IgD-negative memory B cell (primary cell): ENCODE measurements at regions not wholly inside any gene's neighbourhood (a gene's known extent, or its start where the extent isn't known, plus 50 kb on each side); places are given as distances from the start of the nearest gene placed in this dataset.
"Not testable (repeated sequence)": the region's sequence is repeated elsewhere in the genome, so short reads cannot be mapped to it uniquely, and the experiment has no call there.

Source experiments
- H3K27ac Mint-ChIP-seq, 3 donors: one replicate each; pipeline ENCODE4 v1.8.0; 2020 to 2022; ENCODE audit warnings: mild to moderate bottlenecking in 3 of 3, mixed read lengths in 3 of 3, moderate library complexity in 1 of 3
- H3K27me3 Mint-ChIP-seq: one replicate; pipeline ENCODE4 v1.8.0; 2021; ENCODE audit warnings: mixed read lengths
- H3K36me3 Mint-ChIP-seq: one replicate; pipeline ENCODE4 v1.8.0; 2020; ENCODE audit warnings: mild to moderate bottlenecking, mixed read lengths
- H3K4me1 Mint-ChIP-seq, 3 donors: one replicate each; pipeline ENCODE4 v1.8.0; 2020 to 2022; ENCODE audit warnings: mixed read lengths in 3 of 3, mild to moderate bottlenecking in 1 of 3
- H3K4me3 Mint-ChIP-seq, 4 donors: one replicate each; pipeline ENCODE4 v1.8.0; 2020 to 2022; ENCODE audit warnings: mild to moderate bottlenecking in 4 of 4, mixed read lengths in 4 of 4, moderate library complexity in 3 of 4
- H3K9me3 Mint-ChIP-seq, 3 donors: one replicate each; pipeline ENCODE4 v1.8.0; 2020 to 2021; ENCODE audit warnings: mixed read lengths in 3 of 3, mild to moderate bottlenecking in 1 of 3

GRCh38 chr4:43089730-43090129 lies 197.2 kb downstream of the GRXCR1 start:
- Mint-ChIP-seq H3K36me3 (no peaks in the 10 kb centered on the region), H3K27me3 (no peaks in the 10 kb centered on the region), H3K27ac (no peak overlapping the region), H3K4me1 (no peaks in the 10 kb centered on the region), H3K9me3 (peaks cover 0 to 2% (median 0%) of the 10 kb centered on the region in 3 donors), H3K4me3 (no peak overlapping the region)

- no peak overlapping the region for H3K4me3 Mint-ChIP-seq
- H3K27me3 Mint-ChIP-seq = no peaks in the 10 kb centered on the region
- no peak overlapping the region for H3K27ac Mint-ChIP-seq
- H3K9me3 Mint-ChIP-seq = no peaks in the 10 kb centered on the region
- H3K4me1 Mint-ChIP-seq = no peaks in the 10 kb centered on the region
- no peaks in the 10 kb centered on the region for H3K36me3 Mint-ChIP-seq
These were observed 210.5 kb downstream of the GRXCR1 start for GRCh38 chr4:43103048-43103447.

- H3K9me3 Mint-ChIP-seq = peaks cover 0 to 2% (median 0%) of the 10 kb centered on the region in 3 donors
- no peak overlapping the region for H3K4me3 Mint-ChIP-seq
- no peaks in the 10 kb centered on the region for H3K27me3 Mint-ChIP-seq
- H3K27ac Mint-ChIP-seq = no peak overlapping the region
- no peaks in the 10 kb centered on the region for H3K4me1 Mint-ChIP-seq
- no peaks in the 10 kb centered on the region for H3K36me3 Mint-ChIP-seq
These were observed 219.6 kb downstream of the GRXCR1 start for GRCh38 chr4:43112139-43112538.

- no peaks in the 10 kb centered on the region for H3K27me3 Mint-ChIP-seq
- H3K4me1 Mint-ChIP-seq = no peaks in the 10 kb centered on the region
- peaks cover 0 to 2% (median 0%) of the 10 kb centered on the region in 3 donors for H3K9me3 Mint-ChIP-seq
- no peak overlapping the region for H3K27ac Mint-ChIP-seq
- H3K4me3 Mint-ChIP-seq = no peak overlapping the region
- no peaks in the 10 kb centered on the region for H3K36me3 Mint-ChIP-seq
These were observed 220.7 kb downstream of the GRXCR1 start for GRCh38 chr4:43113196-43113595.

- H3K4me3 Mint-ChIP-seq = no peak overlapping the region
- no peaks in the 10 kb centered on the region for H3K36me3 Mint-ChIP-seq
- no peaks in the 10 kb centered on the region for H3K27me3 Mint-ChIP-seq
- peaks cover 0 to 5% (median 0%) of the 10 kb centered on the region in 3 donors for H3K9me3 Mint-ChIP-seq
- H3K4me1 Mint-ChIP-seq = no peaks in the 10 kb centered on the region
- no peak overlapping the region for H3K27ac Mint-ChIP-seq
These were observed 234.1 kb downstream of the GRXCR1 start for GRCh38 chr4:43126595-43126994.

GRCh38 chr4:43130228-43131021 lies 237.9 kb downstream of the GRXCR1 start:
- Mint-ChIP-seq H3K4me1 (no peaks in the 10 kb centered on the region), H3K9me3 (peaks cover 0 to 2% (median 0%) of the 10 kb centered on the region in 3 donors), H3K27me3 (no peaks in the 10 kb centered on the region), H3K36me3 (no peaks in the 10 kb centered on the region), H3K4me3 (no peak overlapping the region), H3K27ac (no peak overlapping the region)

- peaks cover 0 to 2% (median 0%) of the 10 kb centered on the region in 3 donors for H3K9me3 Mint-ChIP-seq
- peak overlapping the region in 1 of 3 donors; percentile 39 for H3K27ac Mint-ChIP-seq
- no peaks in the 10 kb centered on the region for H3K4me1 Mint-ChIP-seq
- H3K4me3 Mint-ChIP-seq = no peak overlapping the region
- no peaks in the 10 kb centered on the region for H3K27me3 Mint-ChIP-seq
- no peaks in the 10 kb centered on the region for H3K36me3 Mint-ChIP-seq
These were observed 239.6 kb downstream of the GRXCR1 start for GRCh38 chr4:43132010-43132582.

- H3K36me3 Mint-ChIP-seq = no peaks in the 10 kb centered on the region
- no peak overlapping the region for H3K4me3 Mint-ChIP-seq
- H3K4me1 Mint-ChIP-seq = no peaks in the 10 kb centered on the region
- H3K27me3 Mint-ChIP-seq = no peaks in the 10 kb centered on the region
- no peak overlapping the region for H3K27ac Mint-ChIP-seq
- peaks cover 0 to 3% (median 2%) of the 10 kb centered on the region in 3 donors for H3K9me3 Mint-ChIP-seq
These were observed 241.1 kb downstream of the GRXCR1 start for GRCh38 chr4:43133566-43133965.

- Mint-ChIP-seq H3K9me3 (peaks cover 2 to 3% (median 3%) of the 10 kb centered on the region in 3 donors), H3K27me3 (no peaks in the 10 kb centered on the region), H3K4me3 (no peak overlapping the region), H3K4me1 (no peaks in the 10 kb centered on the region), H3K36me3 (no peaks in the 10 kb centered on the region), H3K27ac (no peak overlapping the region)
These were observed 244.2 kb downstream of the GRXCR1 start for GRCh38 chr4:43136752-43137151.

- Mint-ChIP-seq H3K27me3 (no peaks in the 10 kb centered on the region), H3K4me3 (no peak overlapping the region), H3K27ac (no peak overlapping the region), H3K36me3 (no peaks in the 10 kb centered on the region), H3K9me3 (peaks cover 0 to 3% (median 2%) of the 10 kb centered on the region in 3 donors), H3K4me1 (no peaks in the 10 kb centered on the region)
These were observed 253.7 kb downstream of the GRXCR1 start for GRCh38 chr4:43146198-43146597.

- no peaks in the 10 kb centered on the region for H3K27me3 Mint-ChIP-seq
- H3K4me1 Mint-ChIP-seq = no peaks in the 10 kb centered on the region
- H3K27ac Mint-ChIP-seq = no peak overlapping the region
- no peak overlapping the region for H3K4me3 Mint-ChIP-seq
- H3K9me3 Mint-ChIP-seq = peaks cover 3 to 5% (median 4%) of the 10 kb centered on the region in 3 donors
- no peaks in the 10 kb centered on the region for H3K36me3 Mint-ChIP-seq
These were observed 256.0 kb downstream of the GRXCR1 start for GRCh38 chr4:43148481-43148880.

GRCh38 chr4:43163101-43163792 lies 270.7 kb downstream of the GRXCR1 start:
- Mint-ChIP-seq H3K36me3 (no peaks in the 10 kb centered on the region), H3K27me3 (no peaks in the 10 kb centered on the region), H3K27ac (no peak overlapping the region), H3K4me3 (no peak overlapping the region), H3K4me1 (no peaks in the 10 kb centered on the region), H3K9me3 (peaks cover 0 to 1% (median 0%) of the 10 kb centered on the region in 3 donors)

- H3K9me3 Mint-ChIP-seq = peaks cover 0 to 3% (median 0%) of the 10 kb centered on the region in 3 donors
- H3K4me3 Mint-ChIP-seq = no peak overlapping the region
- no peak overlapping the region for H3K27ac Mint-ChIP-seq
- no peaks in the 10 kb centered on the region for H3K27me3 Mint-ChIP-seq
- no peaks in the 10 kb centered on the region for H3K4me1 Mint-ChIP-seq
- H3K36me3 Mint-ChIP-seq = no peaks in the 10 kb centered on the region
These were observed 297.2 kb downstream of the GRXCR1 start for GRCh38 chr4:43189741-43190140.

GRCh38 chr4:43212576-43212975 lies 320.1 kb downstream of the GRXCR1 start:
- H3K27me3 Mint-ChIP-seq, H3K4me3 Mint-ChIP-seq, H3K27ac Mint-ChIP-seq, H3K4me1 Mint-ChIP-seq, H3K36me3 Mint-ChIP-seq, H3K9me3 Mint-ChIP-seq: not testable (repeated sequence)

- Mint-ChIP-seq H3K36me3 (no peaks in the 10 kb centered on the region), H3K27me3 (no peaks in the 10 kb centered on the region), H3K27ac (no peak overlapping the region), H3K9me3 (peaks cover 0 to 2% (median 0%) of the 10 kb centered on the region in 3 donors), H3K4me1 (no peaks in the 10 kb centered on the region), H3K4me3 (no peak overlapping the region)
These were observed 331.3 kb downstream of the GRXCR1 start for GRCh38 chr4:43223820-43224219.
